ENCODE measurements at regions not wholly inside any gene's neighbourhood (a gene's known extent, or its start where the extent isn't known, plus 50 kb on each side); places are given as distances from the start of the nearest gene placed in this dataset.

- DNase-seq (ENCODE audit: low read depth, low spot score), result no peak
- Histone ChIP-seq H3K4me1 (ENCODE audit: control insufficient read depth, insufficient read depth, low read length) (no peaks in the 10 kb centered on the region), H3K9me3 (replicated peaks; ENCODE audit: control insufficient read depth, insufficient read depth, low read length) (no peaks in the 10 kb centered on the region), H3K4me2 (ENCODE audit: control insufficient read depth, insufficient read depth) (no peak overlapping the region), H3K4me3 (no peak overlapping the region), H2AFZ (ENCODE audit: control insufficient read depth, low read depth, low read length) (no peak overlapping the region), H3K9ac (ENCODE audit: control insufficient read depth, insufficient read depth, low read length) (no peak overlapping the region), H3K79me2 (ENCODE audit: control insufficient read depth, insufficient read depth, low read length) (no peaks in the 10 kb centered on the region), H3K27me3 (replicated peaks in 1 of 2; ENCODE audit: control insufficient read depth in 2 of 2, insufficient read depth in 2 of 2, low read length in 1 of 2) (no peaks in the 10 kb centered on the region), H4K20me1 (ENCODE audit: control insufficient read depth, insufficient read depth) (no peaks in the 10 kb centered on the region), H3K36me3 (ENCODE audit: control insufficient read depth in 2 of 2, insufficient read depth in 2 of 2, low read length in 1 of 2) (no peaks in the 10 kb centered on the region), H3K27ac (ENCODE audit: control insufficient read depth, insufficient read depth) (no peak overlapping the region)
- FAIRE-seq, result no peak
- ChIA-PET POLR2A (no interaction called here), SMC1A (ENCODE audit: uncharacterized antibody, unreplicated experiment) (interaction anchor here (0.7 to 1.0 kb wide), 2 partner anchors 9 to 33 kb away, joined by 4 to 5 read pairs; no protein-coding TSS in a partner anchor), RAD21 (ENCODE audit: unreplicated experiment) (no interaction called here), CTCF (interaction anchor here (1.1 kb wide), 1 partner anchor 174 kb away, joined by 3 read pairs; no protein-coding TSS in a partner anchor)
- 3% methylated on average over 4 of the region's 4 CpGs for WGBS (ENCODE audit: insufficient coverage, insufficient replicate concordance, low lambda C conversion rate, missing lambda C conversion rate)
- BruUV-seq (replicated peaks), result no TSS peak
- no peak for ATAC-seq
- intact Hi-C loops (cut with micrococcal nuclease; ENCODE audit: unreplicated experiment), result no loop called here
- TF ChIP-seq ZNF384 (IDR thresholded peaks at IDR 0.05; ENCODE audit: borderline replicate concordance, low read depth, low read length), result no peak
- in situ Hi-C loops (cut with MboI), result no loop called here
Observed at GRCh38 chr12:43113616-43114015, 438.4 kb downstream of the ADAMTS20 start.

GRCh38 chr12:43113135-43113534, 438.9 kb downstream of the ADAMTS20 start:
- H3K4me3 ChIP-seq, result no peak overlapping the region
- no peak overlapping the region for H3K27ac ChIP-seq (ENCODE audit: control insufficient read depth, insufficient read depth)
- no peak for ATAC-seq
- SMC1A ChIA-PET (ENCODE audit: uncharacterized antibody, unreplicated experiment), result interaction anchor here (0.7 to 1.0 kb wide), 2 partner anchors 10 to 32 kb away, joined by 4 to 5 read pairs; no protein-coding TSS in a partner anchor
- RAD21 ChIA-PET (ENCODE audit: unreplicated experiment), result no interaction called here
- intact Hi-C loops (cut with micrococcal nuclease; ENCODE audit: unreplicated experiment) (no loop called here), in situ Hi-C loops (cut with MboI) (no loop called here)
- POLR2A ChIA-PET, result no interaction called here
- TF ChIP-seq CTCF (IDR thresholded peaks at IDR 0.05 in 2 of 3, conservative IDR thresholded peaks at IDR 0.05 in 1 of 3; ENCODE audit: control insufficient read depth in 2 of 3, extremely low read depth in 1 of 3, insufficient read depth in 1 of 3, low read depth in 3 of 3, low read length in 3 of 3) (0 out of 6 replicates have a peak, but pooled peaks of 1 of the 3 experiments have one; percentile 2), REST (IDR thresholded peaks at IDR 0.05; ENCODE audit: low read depth, low read length) (no peak)
- no peaks in the 10 kb centered on the region for H3K9me3 ChIP-seq (replicated peaks; ENCODE audit: control insufficient read depth, insufficient read depth, low read length)
- no peaks in the 10 kb centered on the region for H3K27me3 ChIP-seq (replicated peaks in 1 of 2; ENCODE audit: control insufficient read depth in 2 of 2, insufficient read depth in 2 of 2, low read length in 1 of 2)
- no peaks in the 10 kb centered on the region for H3K4me1 ChIP-seq (ENCODE audit: control insufficient read depth, insufficient read depth, low read length)
- H4K20me1 ChIP-seq (ENCODE audit: control insufficient read depth, insufficient read depth), result no peaks in the 10 kb centered on the region
- BruUV-seq (replicated peaks), result no TSS peak
- WGBS (ENCODE audit: insufficient coverage, insufficient replicate concordance, low lambda C conversion rate, missing lambda C conversion rate), result 3% methylated on average over 2 of the region's 2 CpGs
- no peak overlapping the region for H2AFZ ChIP-seq (ENCODE audit: control insufficient read depth, low read depth, low read length)
- no peaks in the 10 kb centered on the region for H3K36me3 ChIP-seq (ENCODE audit: control insufficient read depth in 2 of 2, insufficient read depth in 2 of 2, low read length in 1 of 2)
- no peak overlapping the region for H3K4me2 ChIP-seq (ENCODE audit: control insufficient read depth, insufficient read depth)
- CTCF ChIA-PET, result interaction anchor here (1.1 kb wide), 1 partner anchor 175 kb away, joined by 3 read pairs; no protein-coding TSS in a partner anchor
- FAIRE-seq, result no peak
- no peaks in the 10 kb centered on the region for H3K79me2 ChIP-seq (ENCODE audit: control insufficient read depth, insufficient read depth, low read length)
- no peak for DNase-seq (ENCODE audit: low read depth, low spot score)
- H3K9ac ChIP-seq (ENCODE audit: control insufficient read depth, insufficient read depth, low read length), result no peak overlapping the region

Measured in GM12878 (cell line).